HCT116 (cell line): ENCODE measurements at regions not wholly inside any gene's neighbourhood (a gene's known extent, or its start where the extent isn't known, plus 50 kb on each side); places are given as distances from the start of the nearest gene placed in this dataset.

Source experiments
- ATAC-seq: fragments of 200-7000 bp; cut with Tn5 transposase; 2 replicates; pipeline ENCODE4 v1.9.1; 2020; ENCODE audit warnings: mild to moderate bottlenecking, moderate library complexity
- BruUV-seq: library from RNA; stranded (reverse); fragments of 400-500 nt; replicated peaks from 2 replicates; lab custom pipeline; 2021; lab: Mats Ljungman, UMichigan
- CTCF ChIA-PET: fragments of 300-600 bp; sonication (Branson Sonifier 250); formaldehyde crosslinking; loops from one replicate; lab custom pipeline; 2021; ENCODE audit warnings: antibody characterized with exemption; lab: Charles Lee
- POLR2A ChIA-PET: fragments of 300-600, 350-600 bp; sonication (Branson Sonifier 250); formaldehyde crosslinking; loops from one replicate; lab custom pipeline; 2021; ENCODE audit warnings: antibody characterized with exemption; lab: Charles Lee
- RAD21 ChIA-PET, 2 experiments: fragments of 300-600 bp; sonication (Branson Sonifier 250); formaldehyde crosslinking; loops; one replicate each; lab custom pipeline; 2023; ENCODE audit warnings: low total read pairs in 2 of 2; ENCODE audit not compliant: uncharacterized antibody in 2 of 2, unreplicated experiment in 2 of 2, low non-redundant PET in 1 of 2; lab: Charles Lee
- DNase-seq: peaks from one replicate; pipeline ENCODE4 v3.0.0-alpha.2; 2010; ENCODE audit warnings: low read depth, low spot score
- H2AFZ ChIP-seq: fragments of 200-600 bp; shearing (Covaris generic), sonication (generic); 2 replicates; pipeline ENCODE4 v1.6.1; 2017; ENCODE audit warnings: low read depth, mixed run types, mixed read lengths, antibody characterized with exemption, low read length; ENCODE audit not compliant: poor library complexity, severe bottlenecking
- H3K27ac ChIP-seq: 2 replicates; pipeline ENCODE4 v1.5.1; 2012; ENCODE audit warnings: low read depth, low read length
- H3K27me3 ChIP-seq: fragments of 200-600 bp; sonication (generic); 2 replicates; pipeline ENCODE4 v1.6.1; 2016; ENCODE audit warnings: mixed run types, low read length, mixed read lengths; ENCODE audit not compliant: insufficient read depth
- H3K36me3 ChIP-seq, 2 experiments: fragments of 200-500 bp in 1 of 2; fragments of 200-600 bp in 1 of 2; sonication (Bioruptor generic) in 1 of 2; sonication (generic) in 1 of 2; 2 replicates each; pipeline versions ENCODE4 v1.5.1 to v1.6.1; 2014 to 2016; ENCODE audit warnings: low read length in 2 of 2, inconsistent platforms in 1 of 2, mixed read lengths in 1 of 2, mixed run types in 1 of 2; ENCODE audit not compliant: insufficient read depth in 2 of 2, control insufficient read depth in 1 of 2
- H3K4me1 ChIP-seq, 2 experiments: fragments of 200-600 bp in 1 of 2; sonication (generic) in 1 of 2; 2 replicates each; pipeline versions ENCODE4 v1.5.1 to v1.6.1; 2012 to 2017; ENCODE audit warnings: low read length in 2 of 2, inconsistent platforms in 1 of 2, mild to moderate bottlenecking in 1 of 2, mixed read lengths in 1 of 2, mixed run types in 1 of 2, moderate library complexity in 1 of 2; ENCODE audit not compliant: insufficient read depth in 2 of 2, control insufficient read depth in 1 of 2
- H3K4me2 ChIP-seq: fragments of 200-600 bp; sonication (generic); 2 replicates; pipeline ENCODE4 v1.6.1; 2017; ENCODE audit warnings: mixed run types, low read length, mixed read lengths
- H3K4me3 ChIP-seq, 2 experiments: fragments of 200-600 bp in 1 of 2; sonication (generic) in 1 of 2; replicated peaks in 1 of 2; 2 replicates each; pipeline ENCODE4 v1.5.1; 2011 to 2016; ENCODE audit warnings: low read length in 2 of 2, control low read depth in 1 of 2, low read depth in 1 of 2, mild to moderate bottlenecking in 1 of 2, mixed read lengths in 1 of 2, mixed run types in 1 of 2
- H3K79me2 ChIP-seq: fragments of 200-600 bp; sonication (generic); 2 replicates; pipeline ENCODE4 v1.6.1; 2017; ENCODE audit warnings: mild to moderate bottlenecking, mixed run types, low read length, moderate library complexity, mixed read lengths; ENCODE audit not compliant: insufficient read depth
- H3K9ac ChIP-seq: fragments of 200-600 bp; sonication (generic); 2 replicates; pipeline ENCODE4 v1.6.1; 2016; ENCODE audit warnings: low read length, mixed read lengths
- H3K9me2 ChIP-seq: fragments of 200-600 bp; sonication (generic), shearing (Covaris generic); 2 replicates; pipeline ENCODE4 v1.6.1; 2017; ENCODE audit warnings: mixed run types, mild to moderate bottlenecking, moderate library complexity; ENCODE audit not compliant: insufficient read depth
- H3K9me3 ChIP-seq, 2 experiments: fragments of 200-500 bp in 1 of 2; fragments of 200-600 bp in 1 of 2; sonication (Bioruptor generic) in 1 of 2; sonication (generic) in 1 of 2; 2 replicates each; pipeline ENCODE4 v1.6.1; 2014 to 2017; ENCODE audit warnings: low read length in 2 of 2, mixed read lengths in 2 of 2, inconsistent platforms in 1 of 2, low read depth in 1 of 2, mild to moderate bottlenecking in 1 of 2, mixed run types in 1 of 2, moderate library complexity in 1 of 2; ENCODE audit not compliant: control insufficient read depth in 1 of 2, insufficient read depth in 1 of 2
- H4K20me1 ChIP-seq: fragments of 200-600 bp; sonication (generic), shearing (Covaris generic); 2 replicates; pipeline ENCODE4 v1.6.1; 2017; ENCODE audit warnings: mixed run types, mild to moderate bottlenecking, moderate library complexity; ENCODE audit not compliant: insufficient read depth
- ATF3 ChIP-seq: IDR thresholded peaks from 2 replicates; pipeline ENCODE4 v1.6.1; 2012
- CBX3 ChIP-seq: IDR thresholded peaks from 2 replicates; pipeline ENCODE4 v1.6.1; 2012; ENCODE audit warnings: low read depth
- CTCF ChIP-seq, 3 experiments: fragments of 200-600 bp in 1 of 3; sonication (generic) in 1 of 3; IDR thresholded peaks in 2 of 3; conservative IDR thresholded peaks in 1 of 3; 2 replicates each; pipeline ENCODE4 v1.5.1; 2012 to 2017; ENCODE audit warnings: low read depth in 2 of 3, low read length in 2 of 3, antibody characterized with exemption in 1 of 3, borderline replicate concordance in 1 of 3, control low read depth in 1 of 3, mild to moderate bottlenecking in 1 of 3, mixed read lengths in 1 of 3, mixed run types in 1 of 3, moderate library complexity in 1 of 3; ENCODE audit not compliant: insufficient read depth in 1 of 3
- EGR1 ChIP-seq: IDR thresholded peaks from 2 replicates; pipeline ENCODE4 v1.6.1; 2012; ENCODE audit warnings: low read depth
- ELF1 ChIP-seq: IDR thresholded peaks from 2 replicates; pipeline ENCODE4 v1.6.1; 2012; ENCODE audit warnings: low read depth, borderline replicate concordance
- EZH2 ChIP-seq: fragments of 200-600 bp; sonication (generic); IDR thresholded peaks from 2 replicates; pipeline ENCODE4 v1.6.1; 2017; ENCODE audit warnings: antibody characterized with exemption, mixed run types
- EZH2phosphoT487 ChIP-seq: fragments of 200-600 bp; IDR thresholded peaks from 2 replicates; pipeline ENCODE4 v1.6.1; 2018; ENCODE audit warnings: antibody characterized with exemption, borderline replicate concordance
- FOSL1 ChIP-seq: IDR thresholded peaks from 2 replicates; pipeline ENCODE4 v1.6.1; 2012; ENCODE audit warnings: low read depth
- MAX ChIP-seq: IDR thresholded peaks from 2 replicates; pipeline ENCODE4 v1.6.1; 2012
- REST ChIP-seq: IDR thresholded peaks from 2 replicates; pipeline ENCODE4 v1.6.1; 2012; ENCODE audit warnings: low read depth
- SIN3A ChIP-seq: IDR thresholded peaks from 2 replicates; pipeline ENCODE4 v1.6.1; 2012; ENCODE audit warnings: low read depth
- SP1 ChIP-seq: IDR thresholded peaks from 2 replicates; pipeline ENCODE4 v1.6.1; 2012; ENCODE audit warnings: low read depth
- SRF ChIP-seq: IDR thresholded peaks from 2 replicates; pipeline ENCODE4 v1.6.1; 2012; ENCODE audit warnings: low read depth
- TCF7L2 ChIP-seq: IDR thresholded peaks from 2 replicates; pipeline ENCODE4 v1.7.0; 2011; ENCODE audit warnings: borderline replicate concordance, inconsistent platforms; ENCODE audit not compliant: insufficient read depth, insufficient read length; ENCODE audit errors: extremely low read depth
- YY1 ChIP-seq: IDR thresholded peaks from 2 replicates; pipeline ENCODE4 v1.6.1; 2011; ENCODE audit warnings: low read length, low read depth, moderate library complexity, mild to moderate bottlenecking; ENCODE audit not compliant: insufficient replicate concordance; ENCODE audit errors: extremely low read depth
- ZFX ChIP-seq: fragments of 450-650 bp; IDR thresholded peaks from 2 replicates; pipeline ENCODE4 v1.6.1; 2017
- ZNF274 ChIP-seq: fragments of 200-500 bp; sonication (Bioruptor generic); IDR thresholded peaks from 2 replicates; pipeline ENCODE4 v1.6.1; 2014; ENCODE audit warnings: mild to moderate bottlenecking, low read depth, low read length, inconsistent platforms
- intact Hi-C: fragments of 100-400 bp; cut with micrococcal nuclease; formaldehyde crosslinking; loops from 2 replicates; pipeline ENCODE4 v1.10.0; 2022
- TF ChIP-seq, protein P1 (sequence below): IDR thresholded peaks from 2 replicates; pipeline ENCODE4 v1.6.1; 2011; ENCODE audit warnings: mild to moderate bottlenecking, low read length, moderate library complexity; ENCODE audit not compliant: insufficient replicate concordance; ENCODE audit errors: extremely low read depth

- Histone ChIP-seq H3K4me3 (no peak overlapping the region), H3K27ac (no peak overlapping the region), H3K27me3 (no peaks in the 10 kb centered on the region), H3K4me1 (no peaks in the 10 kb centered on the region), H3K36me3 (no peaks in the 10 kb centered on the region), H4K20me1 (no peaks in the 10 kb centered on the region), H2AFZ (no peak overlapping the region), H3K9me3 (no peaks in the 10 kb centered on the region), H3K9me2 (no peaks in the 10 kb centered on the region), H3K79me2 (no peaks in the 10 kb centered on the region), H3K4me2 (no peak overlapping the region), H3K9ac (no peak overlapping the region)
- TF ChIP-seq MAX (no peak), CBX3 (no peak), EZH2 (no peak), EGR1 (no peak), YY1 (no peak), ATF3 (no peak), ZNF274 (no peak), SRF (no peak), REST (no peak), SIN3A (no peak), ZFX (no peak), EZH2phosphoT487 (no peak), FOSL1 (no peak), CTCF (IDR thresholded peaks at IDR 0.05 in 2 of 3, conservative IDR thresholded peaks at IDR 0.05 in 1 of 3; ENCODE audit: borderline replicate concordance in 1 of 3, insufficient read depth in 1 of 3, low read depth in 2 of 3, low read length in 2 of 3) (no peak), SP1 (no peak), TCF7L2 (no peak), ELF1 (no peak)
- TF ChIP-seq, protein P1, sequence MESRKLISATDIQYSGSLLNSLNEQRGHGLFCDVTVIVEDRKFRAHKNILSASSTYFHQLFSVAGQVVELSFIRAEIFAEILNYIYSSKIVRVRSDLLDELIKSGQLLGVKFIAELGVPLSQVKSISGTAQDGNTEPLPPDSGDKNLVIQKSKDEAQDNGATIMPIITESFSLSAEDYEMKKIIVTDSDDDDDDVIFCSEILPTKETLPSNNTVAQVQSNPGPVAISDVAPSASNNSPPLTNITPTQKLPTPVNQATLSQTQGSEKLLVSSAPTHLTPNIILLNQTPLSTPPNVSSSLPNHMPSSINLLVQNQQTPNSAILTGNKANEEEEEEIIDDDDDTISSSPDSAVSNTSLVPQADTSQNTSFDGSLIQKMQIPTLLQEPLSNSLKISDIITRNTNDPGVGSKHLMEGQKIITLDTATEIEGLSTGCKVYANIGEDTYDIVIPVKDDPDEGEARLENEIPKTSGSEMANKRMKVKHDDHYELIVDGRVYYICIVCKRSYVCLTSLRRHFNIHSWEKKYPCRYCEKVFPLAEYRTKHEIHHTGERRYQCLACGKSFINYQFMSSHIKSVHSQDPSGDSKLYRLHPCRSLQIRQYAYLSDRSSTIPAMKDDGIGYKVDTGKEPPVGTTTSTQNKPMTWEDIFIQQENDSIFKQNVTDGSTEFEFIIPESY, result no peak
- CTCF ChIA-PET, result no interaction called here
- POLR2A ChIA-PET, result no interaction called here
- DNase-seq (no peak), ATAC-seq (no peak)
- no TSS peak for BruUV-seq
- intact Hi-C loops, result no loop called here
- RAD21 ChIA-PET, result no interaction called here
Measured at GRCh38 chr3:118526758-118527513, 507.7 kb downstream of the IGSF11 start.
